HG02970 (cell line): ENCODE measurements at regions not wholly inside any gene's neighbourhood (a gene's known extent, or its start where the extent isn't known, plus 50 kb on each side); places are given as distances from the start of the nearest gene placed in this dataset.
"Not testable (repeated sequence)": the region's sequence is repeated elsewhere in the genome, so short reads cannot be mapped to it uniquely, and the experiment has no call there.

Source experiments
- ATAC-seq: cut with Tn5 transposase; IDR thresholded peaks from one replicate; pipeline ENCODE4 v1.9.1; 2021; ENCODE audit warnings: mild to moderate bottlenecking, moderate library complexity, moderate number of reproducible peaks; ENCODE audit not compliant: unreplicated experiment, low FRiP score

DNA sequence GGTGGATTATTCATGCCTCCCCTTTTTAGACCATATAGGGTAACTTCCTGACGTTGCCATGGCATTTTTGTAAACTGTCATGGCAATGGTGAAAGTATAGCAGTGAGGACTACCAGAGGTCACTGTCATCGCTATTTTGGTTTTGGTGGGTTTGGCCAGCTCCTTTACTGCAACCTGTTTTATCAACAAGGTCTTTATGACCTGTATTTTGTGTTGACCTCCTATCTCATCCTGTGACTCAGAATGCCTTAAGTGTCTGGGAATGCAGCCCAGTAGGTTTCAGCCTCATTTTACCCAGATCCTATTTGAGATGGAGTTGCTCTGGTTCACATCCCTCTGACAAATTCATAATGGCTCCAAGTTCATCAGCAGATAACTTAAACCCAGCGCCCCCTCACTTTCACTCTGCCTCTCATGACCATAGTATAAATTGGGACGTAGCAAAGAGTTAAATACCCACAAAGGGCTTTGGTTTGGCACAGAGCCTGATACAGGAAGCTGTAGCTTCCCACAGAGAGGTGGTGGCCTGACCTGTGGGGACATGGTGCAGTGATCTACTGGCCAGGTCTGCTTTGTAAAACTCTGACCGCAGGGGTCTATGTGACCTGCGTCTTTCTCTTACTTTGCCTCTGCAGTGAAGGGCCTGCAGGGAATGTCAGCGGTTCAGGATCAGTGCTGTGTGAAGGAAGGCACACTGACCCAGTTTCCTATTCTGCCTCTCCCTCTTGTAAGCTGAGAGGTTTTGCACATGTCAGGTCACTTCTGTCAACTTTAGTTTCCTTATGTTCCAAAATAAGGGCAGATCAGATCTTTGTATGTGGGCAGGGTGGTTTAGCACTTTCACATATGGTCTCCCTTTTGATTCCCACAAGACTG lies 78.1 kb upstream of the ZNF644 start:
- no peak for ATAC-seq

GRCh38 chr1:91098299-91098906 lies 76.6 kb upstream of the ZNF644 start:
- no peak for ATAC-seq

DNA sequence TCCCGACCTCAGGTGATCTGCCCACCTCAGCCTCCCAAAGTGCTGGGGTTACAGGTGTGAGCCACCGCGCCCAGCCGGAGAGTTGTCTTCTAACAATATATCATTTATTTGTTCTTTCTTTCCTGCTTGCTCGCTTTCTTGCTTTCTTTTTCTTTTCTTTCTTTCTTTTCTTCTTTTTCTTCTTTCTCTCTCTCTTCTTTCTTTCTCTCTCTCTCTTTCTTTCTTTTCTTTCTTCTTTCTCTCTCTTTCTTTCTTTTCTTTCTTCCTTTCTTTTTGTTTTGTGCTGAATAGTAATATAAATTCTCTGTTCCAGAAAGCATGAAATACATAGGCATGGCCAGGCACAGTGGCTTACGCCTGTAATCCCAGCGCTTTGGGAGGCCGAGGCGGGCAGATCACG lies 73.5 kb upstream of the ZNF644 start:
- ATAC-seq: not testable (repeated sequence)

DNA sequence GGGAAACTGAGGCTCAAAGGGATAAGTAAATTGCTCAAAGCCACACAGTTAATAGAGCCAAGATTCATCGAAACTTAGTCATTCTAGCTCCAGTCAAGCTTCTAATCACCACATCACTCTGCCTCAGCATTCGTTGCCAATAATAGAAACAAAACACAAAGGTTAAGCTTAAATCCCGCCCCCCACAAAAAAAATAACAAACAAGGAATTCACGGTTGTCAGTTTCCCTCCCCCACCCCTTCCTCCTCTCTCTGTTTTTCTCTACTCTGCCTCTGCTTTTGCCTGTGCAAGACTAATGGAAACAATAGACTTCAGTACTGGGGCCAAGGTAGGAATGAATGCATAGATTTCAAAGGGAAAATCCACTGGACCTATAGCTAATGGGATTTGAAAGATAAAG lies 70.7 kb upstream of the ZNF644 start:
- ATAC-seq: no peak

- no peak for ATAC-seq
Observed at GRCh38 chr1:91091812-91092211, 70.0 kb upstream of the ZNF644 start.

DNA sequence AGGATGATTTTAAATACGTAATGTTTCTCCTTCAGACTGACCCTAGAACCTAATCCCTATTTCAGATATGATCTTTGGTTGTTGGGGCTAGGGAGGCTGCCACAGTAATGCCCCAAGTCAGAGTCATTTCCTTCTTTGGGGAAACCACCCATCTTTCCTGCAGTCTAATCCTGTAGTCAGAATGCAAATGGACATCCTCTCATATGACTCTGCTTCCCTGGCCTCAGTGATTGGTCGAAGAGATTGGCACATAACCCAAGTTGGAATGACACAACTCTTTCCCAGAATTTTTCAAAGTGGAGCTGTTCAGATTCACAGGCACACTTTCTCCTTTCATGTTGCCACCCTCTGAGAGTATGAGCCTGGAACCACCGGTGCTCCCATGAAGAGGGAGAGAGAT lies 58.8 kb upstream of the ZNF644 start:
- ATAC-seq: no peak

DNA sequence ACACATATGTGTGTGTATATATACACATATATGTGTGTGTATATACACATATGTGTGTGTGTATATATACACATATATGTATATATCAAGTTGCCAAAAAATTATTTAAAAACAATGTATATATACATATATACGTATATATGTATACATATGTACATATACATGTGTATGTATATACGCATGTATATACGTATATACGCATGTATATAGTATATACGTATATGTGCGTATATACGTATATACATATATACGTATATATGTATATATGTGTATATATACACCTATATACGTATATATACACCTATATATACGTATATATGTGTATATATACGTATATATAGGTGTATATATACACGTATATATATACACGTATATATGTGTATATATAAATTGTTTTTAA lies 57.0 kb upstream of the ZNF644 start:
- ATAC-seq: no peak

GRCh38 chr1:91076834-91077233 lies 55.0 kb upstream of the ZNF644 start:
- no peak for ATAC-seq

GRCh38 chr1:91075233-91076135 lies 53.6 kb upstream of the ZNF644 start:
- no peak for ATAC-seq

DNA sequence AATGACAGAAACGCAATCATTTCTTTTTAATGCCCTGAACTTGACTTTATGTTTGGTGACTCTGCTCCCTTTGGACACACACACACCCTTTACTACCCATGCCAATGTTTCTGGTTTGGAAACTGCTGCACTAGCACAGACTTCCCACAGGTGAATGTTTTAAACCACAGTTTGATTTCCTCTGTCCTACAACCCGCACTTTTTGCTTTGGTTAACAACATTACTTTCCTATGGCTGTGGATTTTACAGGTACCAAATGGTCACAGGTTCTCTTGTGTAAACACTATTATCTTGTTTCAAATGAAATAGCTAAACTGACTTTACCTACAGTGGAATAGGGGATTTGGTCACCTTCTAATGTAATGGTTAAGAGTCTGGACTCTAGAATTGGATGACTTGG lies 51.5 kb upstream of the ZNF644 start:
- ATAC-seq: no peak

DNA sequence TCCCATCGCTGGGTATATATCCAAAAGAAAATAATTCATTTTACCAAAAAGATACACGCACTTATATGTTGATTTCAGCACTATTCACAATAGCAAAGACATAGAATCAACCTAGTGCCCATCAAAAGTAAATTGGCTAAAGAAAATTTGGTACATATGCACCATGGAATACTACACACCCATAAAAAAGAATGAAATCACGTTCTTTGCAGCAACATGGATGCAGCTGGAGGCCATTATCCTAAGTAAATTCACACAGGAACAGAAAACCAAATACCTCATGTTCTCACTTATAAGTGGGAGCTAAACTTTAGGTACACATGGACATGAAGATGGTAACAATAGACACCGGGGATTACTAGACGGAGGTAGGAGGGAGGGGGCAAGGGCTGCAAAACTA lies 50.0 kb upstream of the ZNF644 start:
- no peak for ATAC-seq
